ENCODE measurements at regions not wholly inside any gene's neighbourhood (a gene's known extent, or its start where the extent isn't known, plus 50 kb on each side); places are given as distances from the start of the nearest gene placed in this dataset.

DNA sequence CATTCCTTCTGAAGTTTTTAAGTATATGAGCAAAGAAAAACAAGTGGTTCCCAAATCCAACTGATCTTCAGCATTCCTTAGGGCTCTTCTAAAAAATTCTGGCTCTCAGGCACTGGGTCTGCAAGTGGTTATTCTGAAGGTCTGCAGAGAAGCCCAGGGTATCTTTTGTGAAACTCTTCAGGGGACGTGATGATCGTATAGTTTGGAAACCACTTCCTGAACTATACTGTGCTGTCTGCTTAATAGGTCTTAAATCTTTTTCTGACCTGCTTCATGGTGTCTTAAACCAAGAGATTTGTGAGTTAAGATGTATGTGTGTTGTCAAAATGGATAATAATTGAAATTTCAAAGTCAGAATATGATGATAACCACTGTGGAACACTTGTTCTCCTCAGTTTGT, 115.5 kb downstream of the LHX9 start:
- TF ChIP-seq, protein P1, sequence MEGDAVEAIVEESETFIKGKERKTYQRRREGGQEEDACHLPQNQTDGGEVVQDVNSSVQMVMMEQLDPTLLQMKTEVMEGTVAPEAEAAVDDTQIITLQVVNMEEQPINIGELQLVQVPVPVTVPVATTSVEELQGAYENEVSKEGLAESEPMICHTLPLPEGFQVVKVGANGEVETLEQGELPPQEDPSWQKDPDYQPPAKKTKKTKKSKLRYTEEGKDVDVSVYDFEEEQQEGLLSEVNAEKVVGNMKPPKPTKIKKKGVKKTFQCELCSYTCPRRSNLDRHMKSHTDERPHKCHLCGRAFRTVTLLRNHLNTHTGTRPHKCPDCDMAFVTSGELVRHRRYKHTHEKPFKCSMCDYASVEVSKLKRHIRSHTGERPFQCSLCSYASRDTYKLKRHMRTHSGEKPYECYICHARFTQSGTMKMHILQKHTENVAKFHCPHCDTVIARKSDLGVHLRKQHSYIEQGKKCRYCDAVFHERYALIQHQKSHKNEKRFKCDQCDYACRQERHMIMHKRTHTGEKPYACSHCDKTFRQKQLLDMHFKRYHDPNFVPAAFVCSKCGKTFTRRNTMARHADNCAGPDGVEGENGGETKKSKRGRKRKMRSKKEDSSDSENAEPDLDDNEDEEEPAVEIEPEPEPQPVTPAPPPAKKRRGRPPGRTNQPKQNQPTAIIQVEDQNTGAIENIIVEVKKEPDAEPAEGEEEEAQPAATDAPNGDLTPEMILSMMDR (IDR thresholded peaks at IDR 0.05; ENCODE audit: low read depth, low read length, poor library complexity, severe bottlenecking), result no peak
- TF ChIP-seq EZH2phosphoT487 (IDR thresholded peaks at IDR 0.05; ENCODE audit: borderline replicate concordance, low read length), result no peak
